ENCODE measurements at regions not wholly inside any gene's neighbourhood (a gene's known extent, or its start where the extent isn't known, plus 50 kb on each side); places are given as distances from the start of the nearest gene placed in this dataset.

- TF ChIP-seq CTCF (IDR thresholded peaks at IDR 0.05) (no peak), POLR2A (IDR thresholded peaks at IDR 0.05) (no peak)
Observed at GRCh38 chr2:166381-166780, 97.5 kb downstream of the SH3YL1 start.
